Osteoblast (primary cell): ENCODE measurements at regions not wholly inside any gene's neighbourhood (a gene's known extent, or its start where the extent isn't known, plus 50 kb on each side); places are given as distances from the start of the nearest gene placed in this dataset.
"Not testable (repeated sequence)": the region's sequence is repeated elsewhere in the genome, so short reads cannot be mapped to it uniquely, and the experiment has no call there.

Experiments
- DNase-seq: peaks from one replicate; pipeline ENCODE4 v3.0.0; 2011; ENCODE audit warnings: low spot score, mixed read lengths; ENCODE audit not compliant: insufficient read length; ENCODE audit errors: missing footprints
- H2AFZ ChIP-seq: 2 replicates; pipeline ENCODE4 v1.6.0; 2011; ENCODE audit warnings: mild to moderate bottlenecking, low read length
- H3K27ac ChIP-seq: 2 replicates; pipeline ENCODE4 v1.5.1; 2011; ENCODE audit warnings: mild to moderate bottlenecking, low read depth, low read length, moderate library complexity
- H3K27me3 ChIP-seq: 2 replicates; pipeline ENCODE4 v1.6.0; 2012; ENCODE audit warnings: mild to moderate bottlenecking, control low read depth, inconsistent platforms, low read length, moderate library complexity; ENCODE audit not compliant: insufficient read depth
- H3K36me3 ChIP-seq: 2 replicates; pipeline ENCODE4 v1.5.1; 2011; ENCODE audit warnings: mild to moderate bottlenecking, low read length, control low read depth, moderate library complexity; ENCODE audit not compliant: insufficient read depth
- H3K4me1 ChIP-seq: 2 replicates; pipeline ENCODE4 v1.5.1; 2011; ENCODE audit warnings: mild to moderate bottlenecking, low read length, control low read depth, moderate library complexity; ENCODE audit not compliant: insufficient read depth
- H3K4me2 ChIP-seq: 2 replicates; pipeline ENCODE4 v1.6.0; 2011; ENCODE audit warnings: mild to moderate bottlenecking, low read length; ENCODE audit not compliant: insufficient read depth
- H3K4me3 ChIP-seq: fragments of 200-600 bp; sonication (generic); 3 replicates; pipeline ENCODE4 v1.5.1; 2012; ENCODE audit warnings: mild to moderate bottlenecking, low read length, inconsistent platforms; ENCODE audit not compliant: insufficient read depth
- H3K79me2 ChIP-seq: 2 replicates; pipeline ENCODE4 v1.6.0; 2012; ENCODE audit warnings: mild to moderate bottlenecking, low read length, control low read depth, inconsistent platforms; ENCODE audit not compliant: insufficient read depth
- H3K9me3 ChIP-seq: 2 replicates; pipeline ENCODE4 v1.5.1; 2011; ENCODE audit warnings: low read depth, low read length, control low read depth
- H4K20me1 ChIP-seq: 2 replicates; pipeline ENCODE4 v1.6.0; 2012; ENCODE audit warnings: mild to moderate bottlenecking, low read length, control low read depth; ENCODE audit not compliant: insufficient read depth
- TF ChIP-seq, protein P1 (sequence below): IDR thresholded peaks from 2 replicates; pipeline ENCODE4 v1.5.1; 2011; ENCODE audit warnings: mild to moderate bottlenecking, low read depth, low read length, moderate library complexity; ENCODE audit errors: extremely low read depth

- no peak overlapping the region for H3K4me3 ChIP-seq
- no peaks in the 10 kb centered on the region for H3K79me2 ChIP-seq
- TF ChIP-seq, protein P1, sequence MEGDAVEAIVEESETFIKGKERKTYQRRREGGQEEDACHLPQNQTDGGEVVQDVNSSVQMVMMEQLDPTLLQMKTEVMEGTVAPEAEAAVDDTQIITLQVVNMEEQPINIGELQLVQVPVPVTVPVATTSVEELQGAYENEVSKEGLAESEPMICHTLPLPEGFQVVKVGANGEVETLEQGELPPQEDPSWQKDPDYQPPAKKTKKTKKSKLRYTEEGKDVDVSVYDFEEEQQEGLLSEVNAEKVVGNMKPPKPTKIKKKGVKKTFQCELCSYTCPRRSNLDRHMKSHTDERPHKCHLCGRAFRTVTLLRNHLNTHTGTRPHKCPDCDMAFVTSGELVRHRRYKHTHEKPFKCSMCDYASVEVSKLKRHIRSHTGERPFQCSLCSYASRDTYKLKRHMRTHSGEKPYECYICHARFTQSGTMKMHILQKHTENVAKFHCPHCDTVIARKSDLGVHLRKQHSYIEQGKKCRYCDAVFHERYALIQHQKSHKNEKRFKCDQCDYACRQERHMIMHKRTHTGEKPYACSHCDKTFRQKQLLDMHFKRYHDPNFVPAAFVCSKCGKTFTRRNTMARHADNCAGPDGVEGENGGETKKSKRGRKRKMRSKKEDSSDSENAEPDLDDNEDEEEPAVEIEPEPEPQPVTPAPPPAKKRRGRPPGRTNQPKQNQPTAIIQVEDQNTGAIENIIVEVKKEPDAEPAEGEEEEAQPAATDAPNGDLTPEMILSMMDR, result no peak
- no peak for DNase-seq
- H4K20me1 ChIP-seq, result no peaks in the 10 kb centered on the region
- H3K27ac ChIP-seq, result no peak overlapping the region
- no peak overlapping the region for H2AFZ ChIP-seq
- H3K4me1 ChIP-seq, result no peaks in the 10 kb centered on the region
- H3K27me3 ChIP-seq, result no peaks in the 10 kb centered on the region
- no peaks in the 10 kb centered on the region for H3K9me3 ChIP-seq
- H3K36me3 ChIP-seq, result no peaks in the 10 kb centered on the region
- H3K4me2 ChIP-seq, result no peak overlapping the region
Observed at GRCh38 chr11:116343270-116343669, 429.5 kb downstream of the BUD13 start.

GRCh38 chr11:116342148-116342547 lies 430.6 kb downstream of the BUD13 start:
- no peak overlapping the region for H2AFZ ChIP-seq

GRCh38 chr11:116339306-116340098 lies 433.3 kb downstream of the BUD13 start:
- no peaks in the 10 kb centered on the region for H3K27me3 ChIP-seq
- H3K4me3 ChIP-seq, result no peak overlapping the region
- no peak overlapping the region for H3K27ac ChIP-seq
- no peak overlapping the region for H2AFZ ChIP-seq
- TF ChIP-seq, protein P1, result no peak
- no peaks in the 10 kb centered on the region for H3K9me3 ChIP-seq
- H3K4me2 ChIP-seq, result no peak overlapping the region
- no peaks in the 10 kb centered on the region for H3K79me2 ChIP-seq
- H3K4me1 ChIP-seq, result no peaks in the 10 kb centered on the region
- no peaks in the 10 kb centered on the region for H3K36me3 ChIP-seq
- H4K20me1 ChIP-seq, result no peaks in the 10 kb centered on the region
- DNase-seq, result no peak

More at GRCh38 chr11:116342148-116342547, 430.6 kb downstream of the BUD13 start:
- H3K4me1 ChIP-seq, result no peaks in the 10 kb centered on the region
- no peaks in the 10 kb centered on the region for H3K27me3 ChIP-seq
- H3K4me2 ChIP-seq, result no peak overlapping the region
- DNase-seq, result no peak
- TF ChIP-seq, protein P1, result no peak
- H3K27ac ChIP-seq, result no peak overlapping the region
- no peaks in the 10 kb centered on the region for H4K20me1 ChIP-seq
- H3K9me3 ChIP-seq, result no peaks in the 10 kb centered on the region
- no peaks in the 10 kb centered on the region for H3K79me2 ChIP-seq
- no peak overlapping the region for H3K4me3 ChIP-seq
- no peaks in the 10 kb centered on the region for H3K36me3 ChIP-seq

GRCh38 chr11:116338500-116338899 lies 434.3 kb downstream of the BUD13 start:
- H3K9me3 ChIP-seq, H2AFZ ChIP-seq, H4K20me1 ChIP-seq, DNase-seq, H3K36me3 ChIP-seq, H3K4me2 ChIP-seq, H3K79me2 ChIP-seq, H3K27ac ChIP-seq, H3K4me1 ChIP-seq, H3K27me3 ChIP-seq, H3K4me3 ChIP-seq: not testable (repeated sequence)
